H9 (cell line): ENCODE measurements at regions not wholly inside any gene's neighbourhood (a gene's known extent, or its start where the extent isn't known, plus 50 kb on each side); places are given as distances from the start of the nearest gene placed in this dataset.

Experiments
- DNase-seq: peaks from one replicate; pipeline ENCODE4 v3.0.0-alpha.2; 2017
- H2AFZ ChIP-seq: one replicate; pipeline ENCODE4 v1.6.1; 2013; ENCODE audit warnings: mild to moderate bottlenecking, low read length, control low read depth, moderate library complexity
- H2AK5ac ChIP-seq: 2 replicates; pipeline ENCODE4 v1.6.1; 2013; ENCODE audit warnings: low read length, control low read depth, mixed read lengths; ENCODE audit not compliant: insufficient read length
- H2BK120ac ChIP-seq: one replicate; pipeline ENCODE4 v1.6.1; 2013; ENCODE audit warnings: low read depth, mild to moderate bottlenecking, low read length, control low read depth, inconsistent platforms; ENCODE audit not compliant: poor library complexity, severe bottlenecking
- H2BK12ac ChIP-seq: 2 replicates; pipeline ENCODE4 v1.6.1; 2013; ENCODE audit warnings: low read length, control low read depth, mixed read lengths, low read depth; ENCODE audit not compliant: insufficient read length
- H2BK15ac ChIP-seq: 2 replicates; pipeline ENCODE4 v1.6.1; 2013; ENCODE audit warnings: low read depth, low read length, control low read depth
- H2BK20ac ChIP-seq: one replicate; pipeline ENCODE4 v1.6.1; 2013; ENCODE audit warnings: low read depth, mild to moderate bottlenecking, low read length, control low read depth, inconsistent platforms; ENCODE audit not compliant: poor library complexity, severe bottlenecking
- H2BK5ac ChIP-seq: 2 replicates; pipeline ENCODE4 v1.6.1; 2013; ENCODE audit warnings: low read length, control low read depth, mixed read lengths; ENCODE audit not compliant: insufficient read length
- H3K14ac ChIP-seq: 2 replicates; pipeline ENCODE4 v1.6.1; 2013; ENCODE audit warnings: low read length, control low read depth; ENCODE audit not compliant: insufficient read depth
- H3K18ac ChIP-seq: 2 replicates; pipeline ENCODE4 v1.6.1; 2013; ENCODE audit warnings: low read depth, mild to moderate bottlenecking, mixed read lengths, low read length, control low read depth; ENCODE audit not compliant: insufficient read length
- H3K23ac ChIP-seq: 2 replicates; pipeline ENCODE4 v1.6.1; 2013; ENCODE audit warnings: low read length, control low read depth, mixed read lengths, low read depth; ENCODE audit not compliant: insufficient read length
- H3K23me2 ChIP-seq: 2 replicates; pipeline ENCODE4 v1.6.1; 2013; ENCODE audit warnings: low read depth, mild to moderate bottlenecking, mixed read lengths, low read length, control low read depth; ENCODE audit not compliant: insufficient read length, poor library complexity, severe bottlenecking
- H3K27ac ChIP-seq: 2 replicates; pipeline ENCODE4 v1.5.1; 2013; ENCODE audit warnings: low read length, control low read depth, mixed read lengths, low read depth; ENCODE audit not compliant: insufficient read length
- H3K27me3 ChIP-seq: 2 replicates; pipeline ENCODE4 v1.6.1; 2013; ENCODE audit warnings: low read length, control low read depth, inconsistent platforms; ENCODE audit not compliant: insufficient read depth
- H3K4ac ChIP-seq: 2 replicates; pipeline ENCODE4 v1.6.1; 2013; ENCODE audit warnings: low read depth, mild to moderate bottlenecking, control low read depth, inconsistent platforms, low read length, moderate library complexity
- H3K4me1 ChIP-seq: 2 replicates; pipeline ENCODE4 v1.6.1; 2013; ENCODE audit warnings: low read length, control low read depth, inconsistent platforms; ENCODE audit not compliant: insufficient read depth
- H3K4me2 ChIP-seq: 2 replicates; pipeline ENCODE4 v1.6.1; 2013; ENCODE audit warnings: low read length, control low read depth, mixed read lengths; ENCODE audit not compliant: insufficient read length, insufficient read depth
- H3K56ac ChIP-seq: 2 replicates; pipeline ENCODE4 v1.6.1; 2013; ENCODE audit warnings: low read depth, mild to moderate bottlenecking, mixed read lengths, low read length, control low read depth; ENCODE audit not compliant: insufficient read length
- H3K79me1 ChIP-seq: 2 replicates; pipeline ENCODE4 v1.6.1; 2013; ENCODE audit warnings: low read depth, mild to moderate bottlenecking, moderate library complexity, low read length, control low read depth, inconsistent platforms; ENCODE audit not compliant: insufficient read depth, poor library complexity, severe bottlenecking
- H3K79me2 ChIP-seq: 2 replicates; pipeline ENCODE4 v1.6.1; 2013; ENCODE audit warnings: low read length, control low read depth, inconsistent platforms; ENCODE audit not compliant: insufficient read depth
- H3K9ac ChIP-seq: 2 replicates; pipeline ENCODE4 v1.6.1; 2013; ENCODE audit warnings: low read length, control low read depth, mixed read lengths; ENCODE audit not compliant: insufficient read length; ENCODE audit errors: extremely low read depth
- H3K9me3 ChIP-seq: one replicate; pipeline ENCODE4 v1.6.1; 2013; ENCODE audit warnings: low read depth, low read length, inconsistent platforms; ENCODE audit not compliant: control insufficient read depth
- H3T11ph ChIP-seq: one replicate; pipeline ENCODE4 v1.6.1; 2013; ENCODE audit warnings: mild to moderate bottlenecking, low read length, control low read depth, inconsistent platforms
- H4K20me1 ChIP-seq: one replicate; pipeline ENCODE4 v1.6.1; 2013; ENCODE audit not compliant: control insufficient read depth, insufficient read length, insufficient read depth
- H4K5ac ChIP-seq: 2 replicates; pipeline ENCODE4 v1.6.1; 2013; ENCODE audit warnings: low read depth, mild to moderate bottlenecking, mixed read lengths, low read length, control low read depth; ENCODE audit not compliant: insufficient read length
- H4K8ac ChIP-seq: replicated peaks from 2 replicates; pipeline ENCODE4 v1.6.1; 2013; ENCODE audit warnings: low read length, control low read depth, mixed read lengths, low read depth; ENCODE audit not compliant: insufficient read length
- H4K91ac ChIP-seq: 2 replicates; pipeline ENCODE4 v1.6.1; 2013; ENCODE audit warnings: low read depth, mild to moderate bottlenecking, moderate library complexity, mixed read lengths, low read length, control low read depth; ENCODE audit not compliant: insufficient read length
- H3K27ac Mint-ChIP-seq, 3 experiments: 2 replicates in 2 of 3; 3 replicates in 1 of 3; pipeline ENCODE4 v1.8.0; 2020 to 2021; ENCODE audit warnings: mixed read lengths in 3 of 3, mild to moderate bottlenecking in 1 of 3, moderate library complexity in 1 of 3
- H3K27me3 Mint-ChIP-seq: 2 replicates; pipeline ENCODE4 v1.8.0; 2021; ENCODE audit warnings: low read depth, mild to moderate bottlenecking, moderate library complexity, mixed read lengths
- H3K36me3 Mint-ChIP-seq, 3 experiments: 2 replicates in 2 of 3; 3 replicates in 1 of 3; pipeline ENCODE4 v1.8.0; 2020 to 2021; ENCODE audit warnings: low read depth in 3 of 3, mixed read lengths in 3 of 3; ENCODE audit not compliant: insufficient read depth in 1 of 3
- H3K4me1 Mint-ChIP-seq, 2 experiments: 2 replicates each; pipeline ENCODE4 v1.8.0; 2020; ENCODE audit warnings: mixed read lengths in 2 of 2
- H3K4me3 Mint-ChIP-seq, 2 experiments: 2 replicates in 1 of 2; 3 replicates in 1 of 2; pipeline ENCODE4 v1.8.0; 2020 to 2021; ENCODE audit warnings: mild to moderate bottlenecking in 2 of 2, mixed read lengths in 2 of 2, moderate library complexity in 1 of 2
- H3K9me3 Mint-ChIP-seq, 2 experiments: 2 replicates in 1 of 2; 3 replicates in 1 of 2; pipeline ENCODE4 v1.8.0; 2020; ENCODE audit warnings: mild to moderate bottlenecking in 2 of 2, mixed read lengths in 2 of 2, moderate library complexity in 1 of 2
- WGBS: extraction: QIAGEN DNeasy Blood & Tissue Kit; methylation state at CpG from one replicate; pipeline ENCODE4 v1.1.7; 2013; ENCODE audit warnings: missing lambda C conversion rate, low lambda C conversion rate, mixed read lengths; ENCODE audit not compliant: insufficient read length; ENCODE audit errors: extremely low coverage; 5-methylcytosine and 5-hydroxymethylcytosine counted together
- TF ChIP-seq, protein P1 (sequence below): fragments of 200-600 bp; sonication (generic); conservative IDR thresholded peaks from 3 replicates; pipeline ENCODE4 v1.8.0; 2021; ENCODE audit warnings: antibody characterized with exemption, mild to moderate bottlenecking

DNA sequence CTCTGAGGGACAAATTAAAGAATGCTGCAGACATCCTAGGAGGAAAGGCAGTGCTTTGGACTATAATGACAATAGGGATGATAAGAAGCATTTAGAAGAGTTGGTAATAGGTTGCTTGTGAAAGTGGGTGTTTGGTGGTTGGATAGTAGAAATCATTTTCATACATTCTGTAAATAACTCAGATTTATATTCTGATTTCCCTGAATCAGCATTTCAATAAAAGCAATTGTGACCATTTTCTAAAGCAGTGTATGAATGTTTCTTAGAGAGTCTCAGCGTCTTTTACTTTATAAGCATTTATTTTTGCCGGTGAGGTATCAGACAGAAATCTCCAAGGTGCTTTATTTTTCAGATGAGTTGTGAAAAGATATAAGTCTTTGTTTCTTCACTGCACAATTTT, 1099.0 kb upstream of the LRRTM1 start:
- whole genome bisulfite sequencing: no CpG with 5 or more reads among the region's 2 CpGs
- H3K9me3 Mint-ChIP-seq: peaks cover 0 to 3% of the 10 kb centered on the region in 2 experiments; a peak in 2 of 5 replicates
- H3T11ph ChIP-seq: no peak overlapping the region

More for the DNA sequence above, 1099.0 kb upstream of the LRRTM1 start:
- no peak overlapping the region for H2BK20ac ChIP-seq
- no peak for DNase-seq
- H4K20me1 ChIP-seq: no peaks in the 10 kb centered on the region
- no peak overlapping the region for H2BK120ac ChIP-seq
- H3K4me1 Mint-ChIP-seq: peaks cover 20% of the 10 kb centered on the region in 2 experiments
- H3K4me1 ChIP-seq: no peaks in the 10 kb centered on the region
- H3K4me3 Mint-ChIP-seq: no peak overlapping the region
- no peaks in the 10 kb centered on the region for H3K27me3 ChIP-seq
- H2AFZ ChIP-seq: no peak overlapping the region
- H3K4me2 ChIP-seq: no peak overlapping the region
- no peaks in the 10 kb centered on the region for H3K23me2 ChIP-seq
- H3K23ac ChIP-seq: no peak overlapping the region
- TF ChIP-seq, protein P1, sequence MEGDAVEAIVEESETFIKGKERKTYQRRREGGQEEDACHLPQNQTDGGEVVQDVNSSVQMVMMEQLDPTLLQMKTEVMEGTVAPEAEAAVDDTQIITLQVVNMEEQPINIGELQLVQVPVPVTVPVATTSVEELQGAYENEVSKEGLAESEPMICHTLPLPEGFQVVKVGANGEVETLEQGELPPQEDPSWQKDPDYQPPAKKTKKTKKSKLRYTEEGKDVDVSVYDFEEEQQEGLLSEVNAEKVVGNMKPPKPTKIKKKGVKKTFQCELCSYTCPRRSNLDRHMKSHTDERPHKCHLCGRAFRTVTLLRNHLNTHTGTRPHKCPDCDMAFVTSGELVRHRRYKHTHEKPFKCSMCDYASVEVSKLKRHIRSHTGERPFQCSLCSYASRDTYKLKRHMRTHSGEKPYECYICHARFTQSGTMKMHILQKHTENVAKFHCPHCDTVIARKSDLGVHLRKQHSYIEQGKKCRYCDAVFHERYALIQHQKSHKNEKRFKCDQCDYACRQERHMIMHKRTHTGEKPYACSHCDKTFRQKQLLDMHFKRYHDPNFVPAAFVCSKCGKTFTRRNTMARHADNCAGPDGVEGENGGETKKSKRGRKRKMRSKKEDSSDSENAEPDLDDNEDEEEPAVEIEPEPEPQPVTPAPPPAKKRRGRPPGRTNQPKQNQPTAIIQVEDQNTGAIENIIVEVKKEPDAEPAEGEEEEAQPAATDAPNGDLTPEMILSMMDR: no peak
- H3K36me3 Mint-ChIP-seq: peaks cover 0 to 4% (median 0%) of the 10 kb centered on the region in 3 experiments; a peak in 4 of 7 replicates
- no peak overlapping the region for H3K27ac ChIP-seq
- H4K5ac ChIP-seq: no peak overlapping the region
- H3K79me1 ChIP-seq: no peaks in the 10 kb centered on the region
- no peaks in the 10 kb centered on the region for H3K9me3 ChIP-seq
- H2BK12ac ChIP-seq: no peak overlapping the region
- H2AK5ac ChIP-seq: no peak overlapping the region
- H2BK5ac ChIP-seq: no peak overlapping the region
- H4K8ac ChIP-seq: no peak overlapping the region
- no peaks in the 10 kb centered on the region for H3K27me3 Mint-ChIP-seq
- no peak overlapping the region for H2BK15ac ChIP-seq
- H3K14ac ChIP-seq: no peak overlapping the region
- no peak overlapping the region for H4K91ac ChIP-seq
- H3K4ac ChIP-seq: no peak overlapping the region
- H3K27ac Mint-ChIP-seq: 0 out of 7 replicates have a peak overlapping the region, but pooled peaks of 1 of the 3 experiments have one; percentile 51
- no peak overlapping the region for H3K9ac ChIP-seq
- no peaks in the 10 kb centered on the region for H3K79me2 ChIP-seq
- H3K56ac ChIP-seq: no peak overlapping the region
- no peak overlapping the region for H3K18ac ChIP-seq
